GM18870 (cell line): ENCODE measurements at regions not wholly inside any gene's neighbourhood (a gene's known extent, or its start where the extent isn't known, plus 50 kb on each side); places are given as distances from the start of the nearest gene placed in this dataset.

Experiments used
- ATAC-seq: cut with Tn5 transposase; IDR thresholded peaks from one replicate; pipeline ENCODE4 v1.9.1; 2021; ENCODE audit warnings: moderate library complexity; ENCODE audit not compliant: unreplicated experiment

- ATAC-seq, result no peak
Observed at GRCh38 chr2:129068543-129068942, 749.9 kb upstream of the HS6ST1 start.

DNA sequence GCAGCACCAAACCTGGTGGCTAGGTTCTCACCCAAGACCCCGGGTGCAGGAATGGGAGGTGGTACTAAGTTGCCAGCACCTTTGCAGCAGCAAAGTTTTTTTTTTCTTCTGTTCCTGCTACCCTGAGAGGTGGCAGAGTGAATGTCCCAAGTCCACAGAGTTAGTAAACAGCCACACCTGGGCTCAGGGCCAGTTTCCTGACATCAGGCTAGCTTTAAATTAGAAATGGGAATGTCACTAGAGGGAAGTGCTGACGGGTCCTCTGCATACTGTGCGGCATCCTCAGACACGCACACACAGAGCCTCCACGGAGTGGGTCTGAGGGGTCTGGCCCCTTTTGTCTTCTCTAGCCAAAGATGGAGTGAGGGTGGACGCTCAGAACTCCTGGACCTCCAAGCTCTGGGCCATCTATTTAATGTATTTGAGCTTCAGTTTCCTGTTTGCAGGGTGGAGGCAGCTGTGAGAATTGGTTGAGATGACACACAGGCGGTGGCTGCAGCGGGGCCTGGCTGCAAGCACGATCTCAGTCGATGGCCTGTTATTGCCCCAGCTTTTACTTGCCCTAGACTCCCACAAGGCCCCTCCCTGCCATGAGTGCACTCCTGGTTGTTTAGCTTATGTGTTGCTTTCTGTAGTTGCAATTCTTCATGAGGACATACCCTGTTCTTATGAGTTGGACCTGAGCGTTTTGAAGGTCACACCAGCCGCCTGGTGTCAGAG lies 751.4 kb upstream of the HS6ST1 start:
- ATAC-seq, result no peak

DNA sequence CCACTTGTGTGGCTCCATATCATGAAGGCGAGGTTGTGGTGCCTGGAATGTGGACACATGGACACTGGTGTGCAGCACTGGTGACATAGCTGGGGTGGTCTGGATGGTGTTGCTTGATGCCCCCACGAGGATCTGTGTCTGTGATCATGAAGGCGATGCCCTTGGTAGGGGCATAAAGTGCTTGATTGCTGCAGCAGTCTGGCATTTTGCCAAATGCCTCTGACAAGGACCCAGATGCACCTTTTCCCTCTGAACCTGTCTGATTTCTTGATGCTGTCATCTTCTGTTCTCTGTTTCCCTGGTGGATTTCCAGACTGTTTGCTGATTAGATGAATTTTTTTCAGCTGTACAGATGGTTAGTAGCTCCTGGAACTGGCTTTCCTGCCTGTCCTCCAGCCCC lies 752.0 kb upstream of the HS6ST1 start:
- ATAC-seq, result no peak

GRCh38 chr2:129071531-129071930 lies 752.9 kb upstream of the HS6ST1 start:
- no peak for ATAC-seq

DNA sequence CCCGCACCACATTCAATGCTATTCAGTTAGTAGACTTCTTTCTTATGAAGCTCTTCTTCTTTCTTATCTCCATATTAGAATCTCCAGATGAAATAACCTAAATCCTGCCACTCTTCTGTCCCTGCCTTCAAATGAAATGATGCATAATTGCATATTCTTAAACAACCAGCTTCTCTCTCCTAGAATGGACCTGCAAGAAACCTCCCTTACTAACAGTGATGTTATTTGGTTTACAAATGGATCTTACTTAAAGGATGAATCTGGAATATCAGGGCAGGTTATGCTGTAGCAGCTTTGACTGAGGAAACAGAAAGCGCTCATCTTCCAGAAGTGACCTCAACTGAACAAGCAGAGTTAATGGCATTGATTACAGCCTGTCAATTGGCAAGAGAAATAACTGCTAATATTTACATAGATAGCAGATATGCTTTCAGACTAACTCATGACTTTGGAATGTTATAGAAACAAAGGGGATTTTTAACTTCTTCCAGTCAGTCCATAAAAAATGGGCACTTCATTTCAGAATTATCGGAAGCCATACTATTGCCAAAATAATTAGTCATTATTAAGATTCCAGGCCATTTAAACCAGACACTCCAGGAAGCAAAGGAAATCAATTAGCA lies 755.7 kb upstream of the HS6ST1 start:
- ATAC-seq, result no peak

GRCh38 chr2:129078548-129078947 lies 759.9 kb upstream of the HS6ST1 start:
- no peak for ATAC-seq

- no peak for ATAC-seq
Observed at GRCh38 chr2:129080715-129081476, 762.2 kb upstream of the HS6ST1 start.

DNA sequence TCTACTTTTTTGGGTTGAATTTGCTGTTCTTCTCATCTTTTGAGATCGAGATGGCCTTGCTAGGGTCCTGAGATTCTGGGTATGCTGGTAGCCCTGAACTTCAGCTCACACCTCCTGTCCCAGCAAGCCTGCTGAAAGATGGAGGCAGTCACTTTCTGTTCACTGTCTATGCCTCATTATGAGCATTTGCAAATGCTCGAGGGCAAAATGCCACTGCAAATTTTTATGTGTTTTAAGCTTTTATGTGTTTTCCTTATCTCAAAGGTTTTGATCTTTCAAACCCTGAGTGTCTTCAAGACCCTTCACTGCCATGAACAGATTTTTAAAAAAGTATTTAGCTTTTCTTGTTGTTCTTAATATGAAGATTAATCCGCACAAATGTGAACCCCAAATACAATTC lies 766.7 kb upstream of the HS6ST1 start:
- ATAC-seq, result no peak

- ATAC-seq, result no peak
Observed at GRCh38 chr2:129087133-129087813, 768.6 kb upstream of the HS6ST1 start.

DNA sequence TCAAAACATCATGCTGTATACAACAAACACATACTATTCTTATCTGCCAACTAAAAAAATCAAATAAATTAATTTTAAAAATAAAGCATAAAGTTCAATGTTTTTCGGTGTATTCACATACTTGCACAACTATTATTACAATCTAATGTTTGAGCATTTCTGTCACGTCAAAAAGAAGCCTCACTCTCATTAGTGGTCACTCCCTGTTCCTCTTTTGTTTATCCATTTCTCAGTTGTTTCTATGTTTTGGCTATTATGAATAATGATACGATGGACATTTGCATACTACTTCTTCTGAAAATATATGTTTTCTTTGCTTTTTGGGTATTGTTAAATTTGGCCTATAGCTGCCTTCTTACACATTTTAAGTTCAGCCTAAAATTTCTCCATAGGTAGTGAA lies 773.0 kb upstream of the HS6ST1 start:
- no peak for ATAC-seq

GRCh38 chr2:129092956-129093355 lies 774.3 kb upstream of the HS6ST1 start:
- ATAC-seq, result no peak

GRCh38 chr2:129101186-129101585 lies 782.5 kb upstream of the HS6ST1 start:
- no peak for ATAC-seq

GRCh38 chr2:129103936-129104878 lies 785.5 kb upstream of the HS6ST1 start:
- ATAC-seq, result no peak

- ATAC-seq, result no peak
Observed at GRCh38 chr2:129112181-129112580, 793.5 kb upstream of the HS6ST1 start.

DNA sequence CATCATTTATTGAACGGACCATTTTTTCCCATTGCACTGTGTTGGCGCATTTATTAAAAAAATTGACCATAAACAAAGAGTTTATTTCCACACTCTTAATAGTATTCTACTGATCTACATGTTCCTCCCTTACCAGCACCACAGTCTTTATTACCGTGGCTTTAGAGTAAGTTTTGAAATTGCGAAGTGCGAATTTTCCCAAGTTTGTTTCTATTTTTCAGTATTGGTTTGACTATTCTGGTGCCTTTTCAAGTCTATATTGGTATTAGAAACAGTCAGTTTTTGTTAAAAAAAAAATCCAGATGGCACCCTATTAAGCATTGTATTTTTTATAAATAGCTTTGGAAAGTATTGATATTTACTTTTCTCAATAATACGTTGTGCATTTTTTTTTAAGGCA lies 795.1 kb upstream of the HS6ST1 start:
- no peak for ATAC-seq

GRCh38 chr2:129117434-129117833 lies 798.8 kb upstream of the HS6ST1 start:
- no peak for ATAC-seq

DNA sequence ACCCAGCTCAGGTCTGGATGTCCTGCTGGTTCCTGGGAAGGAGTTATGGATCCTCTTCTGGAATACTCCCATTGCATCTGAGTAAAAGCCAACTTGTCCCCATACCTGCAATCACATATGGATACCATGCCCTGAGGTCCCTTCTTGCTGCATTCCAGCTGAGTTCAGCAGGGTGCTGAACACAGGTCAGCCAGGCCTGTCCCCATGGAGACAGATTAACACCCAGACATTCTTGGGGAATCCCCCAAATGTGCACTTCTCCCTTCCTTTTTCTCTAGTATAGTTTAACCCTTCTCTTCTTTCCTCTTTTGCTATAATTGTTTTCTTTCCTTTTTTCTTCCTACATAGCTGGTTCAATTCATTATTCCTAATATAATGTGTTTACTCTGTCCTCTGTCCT lies 799.6 kb upstream of the HS6ST1 start:
- ATAC-seq, result no peak

- no peak for ATAC-seq
Observed at GRCh38 chr2:129129087-129129486, 810.4 kb upstream of the HS6ST1 start.

GRCh38 chr2:129133692-129134641 lies 815.3 kb upstream of the HS6ST1 start:
- ATAC-seq, result no peak
